ENCODE measurements at regions not wholly inside any gene's neighbourhood (a gene's known extent, or its start where the extent isn't known, plus 50 kb on each side); places are given as distances from the start of the nearest gene placed in this dataset.

DNA sequence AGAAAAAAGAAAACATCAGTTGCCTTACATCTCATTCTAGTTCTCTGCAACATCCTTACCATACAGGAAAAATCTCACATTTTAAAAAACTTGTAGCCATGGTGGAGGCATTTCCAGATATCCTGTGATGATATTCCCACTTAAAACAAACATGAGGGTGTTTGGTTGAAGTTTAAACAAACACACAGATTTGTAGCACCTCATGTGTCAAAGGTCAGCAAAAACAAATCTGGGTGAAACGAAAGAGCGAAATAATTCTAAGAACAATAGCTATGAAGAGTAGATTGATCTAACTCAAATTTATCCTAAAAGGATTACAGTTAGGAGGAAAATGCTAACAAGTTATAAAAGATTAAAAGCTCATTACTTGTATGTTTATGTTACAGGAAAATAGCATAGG lies 83.1 kb upstream of the IRX5 start:
- TF ChIP-seq NFIC (IDR thresholded peaks at IDR 0.05), result no peak
- TF ChIP-seq TAF1 (IDR thresholded peaks at IDR 0.05; ENCODE audit: low read depth), result no peak
- TF ChIP-seq RAD21 (IDR thresholded peaks at IDR 0.05; ENCODE audit: low read depth), result no peak
- no peak for TF ChIP-seq TCF12 (IDR thresholded peaks at IDR 0.05; ENCODE audit: low read depth)
- no peak for TF ChIP-seq ZBTB7A (IDR thresholded peaks at IDR 0.05; ENCODE audit: low read depth)

- TF ChIP-seq, protein P1, sequence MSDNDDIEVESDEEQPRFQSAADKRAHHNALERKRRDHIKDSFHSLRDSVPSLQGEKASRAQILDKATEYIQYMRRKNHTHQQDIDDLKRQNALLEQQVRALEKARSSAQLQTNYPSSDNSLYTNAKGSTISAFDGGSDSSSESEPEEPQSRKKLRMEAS (IDR thresholded peaks at IDR 0.05), result no peak
- TF ChIP-seq USF1 (IDR thresholded peaks at IDR 0.05) (no peak), NFIC (IDR thresholded peaks at IDR 0.05) (no peak), TCF12 (IDR thresholded peaks at IDR 0.05; ENCODE audit: low read depth) (no peak), EGR1 (IDR thresholded peaks at IDR 0.05) (no peak), FOXM1 (IDR thresholded peaks at IDR 0.05; ENCODE audit: borderline replicate concordance, low read depth) (no peak), RAD21 (IDR thresholded peaks at IDR 0.05; ENCODE audit: low read depth) (no peak), CREB1 (IDR thresholded peaks at IDR 0.05; ENCODE audit: low read depth) (no peak), TEAD4 (IDR thresholded peaks at IDR 0.05) (no peak), CEBPB (IDR thresholded peaks at IDR 0.05) (no peak), YY1 (IDR thresholded peaks at IDR 0.05; ENCODE audit: low read depth) (no peak), TAF1 (IDR thresholded peaks at IDR 0.05; ENCODE audit: low read depth) (no peak), REST (IDR thresholded peaks at IDR 0.05; ENCODE audit: low read depth) (no peak), EP300 (IDR thresholded peaks at IDR 0.05; ENCODE audit: borderline replicate concordance) (no peak), ZBTB7A (IDR thresholded peaks at IDR 0.05; ENCODE audit: low read depth) (no peak)
These were observed 83.5 kb upstream of the IRX5 start for GRCh38 chr16:54847207-54847606.

GRCh38 chr16:54846766-54847165 lies 83.9 kb upstream of the IRX5 start:
- TF ChIP-seq, protein P1 (IDR thresholded peaks at IDR 0.05), result no peak
- TF ChIP-seq FOXM1 (IDR thresholded peaks at IDR 0.05; ENCODE audit: borderline replicate concordance, low read depth) (no peak), CREB1 (IDR thresholded peaks at IDR 0.05; ENCODE audit: low read depth) (no peak), USF1 (IDR thresholded peaks at IDR 0.05) (no peak), TCF12 (IDR thresholded peaks at IDR 0.05; ENCODE audit: low read depth) (no peak), TAF1 (IDR thresholded peaks at IDR 0.05; ENCODE audit: low read depth) (no peak), RAD21 (IDR thresholded peaks at IDR 0.05; ENCODE audit: low read depth) (no peak), ZBTB7A (IDR thresholded peaks at IDR 0.05; ENCODE audit: low read depth) (no peak), REST (IDR thresholded peaks at IDR 0.05; ENCODE audit: low read depth) (no peak), CEBPB (IDR thresholded peaks at IDR 0.05) (no peak), TEAD4 (IDR thresholded peaks at IDR 0.05) (no peak), NFIC (IDR thresholded peaks at IDR 0.05) (no peak), YY1 (IDR thresholded peaks at IDR 0.05; ENCODE audit: low read depth) (no peak)

DNA sequence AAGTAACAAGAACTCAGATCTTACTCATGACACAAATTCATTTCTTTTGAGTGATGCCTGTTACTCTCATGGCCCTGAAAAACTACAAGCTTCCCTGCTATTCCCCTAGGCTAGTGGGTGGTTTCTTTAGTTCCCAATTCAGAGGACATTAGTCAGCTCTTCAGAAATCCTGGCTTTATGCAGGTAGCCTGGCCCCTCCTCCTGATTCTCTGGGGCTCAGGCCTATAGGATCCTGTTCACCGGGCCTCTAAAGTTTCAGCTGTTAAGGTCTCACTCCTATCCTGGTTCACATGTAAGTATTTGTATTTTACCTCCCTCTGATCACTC lies 87.3 kb upstream of the IRX5 start:
- TF ChIP-seq TAF1 (IDR thresholded peaks at IDR 0.05; ENCODE audit: low read depth), result no peak
- TF ChIP-seq, protein P1 (IDR thresholded peaks at IDR 0.05), result no peak
- TF ChIP-seq YY1 (IDR thresholded peaks at IDR 0.05; ENCODE audit: low read depth), result no peak

- no peak for TF ChIP-seq RAD21 (IDR thresholded peaks at IDR 0.05; ENCODE audit: low read depth)
- TF ChIP-seq USF1 (IDR thresholded peaks at IDR 0.05), result no peak
- TF ChIP-seq TCF12 (IDR thresholded peaks at IDR 0.05; ENCODE audit: low read depth), result no peak
- no peak for TF ChIP-seq NFIC (IDR thresholded peaks at IDR 0.05)
- no peak for TF ChIP-seq TAF1 (IDR thresholded peaks at IDR 0.05; ENCODE audit: low read depth)
- TF ChIP-seq REST (IDR thresholded peaks at IDR 0.05; ENCODE audit: low read depth), result no peak
- no peak for TF ChIP-seq YY1 (IDR thresholded peaks at IDR 0.05; ENCODE audit: low read depth)
- TF ChIP-seq CREB1 (IDR thresholded peaks at IDR 0.05; ENCODE audit: low read depth), result no peak
- TF ChIP-seq EP300 (IDR thresholded peaks at IDR 0.05; ENCODE audit: borderline replicate concordance), result no peak
- no peak for TF ChIP-seq TEAD4 (IDR thresholded peaks at IDR 0.05)
- no peak for TF ChIP-seq CEBPB (IDR thresholded peaks at IDR 0.05)
- TF ChIP-seq, protein P1 (IDR thresholded peaks at IDR 0.05), result no peak
- no peak for TF ChIP-seq EGR1 (IDR thresholded peaks at IDR 0.05)
- TF ChIP-seq FOXM1 (IDR thresholded peaks at IDR 0.05; ENCODE audit: borderline replicate concordance, low read depth), result no peak
- TF ChIP-seq ZBTB7A (IDR thresholded peaks at IDR 0.05; ENCODE audit: low read depth), result no peak
These were observed 87.8 kb upstream of the IRX5 start for GRCh38 chr16:54842743-54843423.
